Neutrophil (primary cell): ENCODE measurements at regions not wholly inside any gene's neighbourhood (a gene's known extent, or its start where the extent isn't known, plus 50 kb on each side); places are given as distances from the start of the nearest gene placed in this dataset.
"Not testable (repeated sequence)": the region's sequence is repeated elsewhere in the genome, so short reads cannot be mapped to it uniquely, and the experiment has no call there.

Experiments
- H3K27ac ChIP-seq: fragments of 200-600 bp; sonication (generic); 2 replicates; pipeline ENCODE4 v1.5.1; 2016; ENCODE audit warnings: mild to moderate bottlenecking, moderate library complexity
- H3K27me3 ChIP-seq: fragments of 200-600 bp; sonication (generic); 2 replicates; pipeline ENCODE4 v1.6.0; 2016; ENCODE audit warnings: mild to moderate bottlenecking
- H3K36me3 ChIP-seq: fragments of 200-600 bp; sonication (generic); 2 replicates; pipeline ENCODE4 v1.5.1; 2017
- H3K4me1 ChIP-seq, 2 experiments: fragments of 200-600 bp in 1 of 2; sonication (generic) in 1 of 2; 1 replicate in 1 of 2; 2 replicates in 1 of 2; pipeline versions ENCODE4 v1.5.1 to v1.6.1; 2013 to 2016; ENCODE audit warnings: low read depth in 1 of 2, low read length in 1 of 2, mild to moderate bottlenecking in 1 of 2, moderate library complexity in 1 of 2; ENCODE audit not compliant: control insufficient read depth in 1 of 2, insufficient read depth in 1 of 2
- H3K4me3 ChIP-seq, 2 experiments: fragments of 200-600 bp in 1 of 2; sonication (generic) in 1 of 2; 1 replicate in 1 of 2; 2 replicates in 1 of 2; pipeline ENCODE4 v1.5.1; 2013 to 2016; ENCODE audit warnings: low read depth in 1 of 2, low read length in 1 of 2, mild to moderate bottlenecking in 1 of 2, moderate library complexity in 1 of 2
- H3K9me3 ChIP-seq: fragments of 200-600 bp; sonication (generic); 2 replicates; pipeline ENCODE4 v1.5.1; 2016

GRCh38 chr2:90293224-90293623 lies 1601.8 kb downstream of the RPIA start:
- not testable (repeated sequence) for H3K27me3 ChIP-seq, H3K9me3 ChIP-seq, H3K4me3 ChIP-seq, H3K27ac ChIP-seq, H3K4me1 ChIP-seq, H3K36me3 ChIP-seq

- H3K27me3 ChIP-seq, H3K4me1 ChIP-seq, H3K9me3 ChIP-seq, H3K27ac ChIP-seq, H3K4me3 ChIP-seq, H3K36me3 ChIP-seq: not testable (repeated sequence)
These were observed 1602.3 kb downstream of the RPIA start for GRCh38 chr2:90293806-90294205.

GRCh38 chr2:90295036-90295750 lies 1603.7 kb downstream of the RPIA start:
- not testable (repeated sequence) for H3K4me3 ChIP-seq, H3K36me3 ChIP-seq, H3K9me3 ChIP-seq, H3K27me3 ChIP-seq, H3K4me1 ChIP-seq, H3K27ac ChIP-seq

GRCh38 chr2:90296484-90296777 lies 1605.0 kb downstream of the RPIA start:
- H3K9me3 ChIP-seq, H3K27ac ChIP-seq, H3K4me3 ChIP-seq, H3K27me3 ChIP-seq, H3K36me3 ChIP-seq, H3K4me1 ChIP-seq: not testable (repeated sequence)

- H3K36me3 ChIP-seq, H3K9me3 ChIP-seq, H3K4me3 ChIP-seq, H3K4me1 ChIP-seq, H3K27me3 ChIP-seq, H3K27ac ChIP-seq: not testable (repeated sequence)
These were observed 1606.2 kb downstream of the RPIA start for GRCh38 chr2:90297701-90298100.

GRCh38 chr2:90298126-90298755 lies 1606.8 kb downstream of the RPIA start:
- H3K4me1 ChIP-seq, H3K27ac ChIP-seq, H3K36me3 ChIP-seq, H3K9me3 ChIP-seq, H3K27me3 ChIP-seq, H3K4me3 ChIP-seq: not testable (repeated sequence)

GRCh38 chr2:90298983-90299382 lies 1607.5 kb downstream of the RPIA start:
- not testable (repeated sequence) for H3K9me3 ChIP-seq, H3K27ac ChIP-seq, H3K4me3 ChIP-seq, H3K36me3 ChIP-seq, H3K4me1 ChIP-seq, H3K27me3 ChIP-seq

- H3K4me1 ChIP-seq, H3K4me3 ChIP-seq, H3K36me3 ChIP-seq, H3K27ac ChIP-seq, H3K9me3 ChIP-seq: not testable (repeated sequence)
- peaks cover 42% of the 10 kb centered on the region for H3K27me3 ChIP-seq
These were observed 1631.5 kb downstream of the RPIA start for GRCh38 chr2:90322982-90323381.

- H3K4me3 ChIP-seq, H3K27ac ChIP-seq, H3K4me1 ChIP-seq, H3K36me3 ChIP-seq, H3K9me3 ChIP-seq: not testable (repeated sequence)
- peaks cover 42% of the 10 kb centered on the region for H3K27me3 ChIP-seq
These were observed 1632.4 kb downstream of the RPIA start for GRCh38 chr2:90323612-90324558.

GRCh38 chr2:90324672-90325071 lies 1633.2 kb downstream of the RPIA start:
- not testable (repeated sequence) for H3K4me1 ChIP-seq, H3K4me3 ChIP-seq, H3K27ac ChIP-seq, H3K36me3 ChIP-seq, H3K9me3 ChIP-seq
- peaks cover 42% of the 10 kb centered on the region for H3K27me3 ChIP-seq

GRCh38 chr2:90325796-90326353 lies 1634.4 kb downstream of the RPIA start:
- not testable (repeated sequence) for H3K9me3 ChIP-seq

GRCh38 chr2:90355546-90355945 lies 1664.1 kb downstream of the RPIA start:
- not testable (repeated sequence) for H3K36me3 ChIP-seq, H3K27ac ChIP-seq, H3K4me1 ChIP-seq, H3K4me3 ChIP-seq, H3K9me3 ChIP-seq
- H3K27me3 ChIP-seq = peaks cover 11% of the 10 kb centered on the region

More at GRCh38 chr2:90325796-90326353, 1634.4 kb downstream of the RPIA start:
- H3K36me3 ChIP-seq, H3K4me1 ChIP-seq, H3K27ac ChIP-seq, H3K4me3 ChIP-seq: not testable (repeated sequence)
- peaks cover 39% of the 10 kb centered on the region for H3K27me3 ChIP-seq

- H3K4me3 ChIP-seq, H3K36me3 ChIP-seq, H3K9me3 ChIP-seq, H3K4me1 ChIP-seq, H3K27ac ChIP-seq: not testable (repeated sequence)
- peaks cover 14% of the 10 kb centered on the region for H3K27me3 ChIP-seq
These were observed 1667.9 kb downstream of the RPIA start for GRCh38 chr2:90359344-90359743.
